Ecto neural progenitor cell (in vitro differentiated cells): ENCODE measurements at regions not wholly inside any gene's neighbourhood (a gene's known extent, or its start where the extent isn't known, plus 50 kb on each side); places are given as distances from the start of the nearest gene placed in this dataset.
A peak's percentile ranks its signal among the peaks of the same experiment; 100 is the strongest.

ENCODE experiments used
- DNase-seq: peaks from one replicate; pipeline ENCODE4 v3.0.0-alpha.2; 2018; ENCODE audit warnings: low spot score

GRCh38 chr3:69568951-69569350 is 170.3 kb upstream of the MITF start:
- DNase-seq, result no peak

- DNase-seq, result no peak
These were observed 170.8 kb upstream of the MITF start for GRCh38 chr3:69568458-69568857.

DNA sequence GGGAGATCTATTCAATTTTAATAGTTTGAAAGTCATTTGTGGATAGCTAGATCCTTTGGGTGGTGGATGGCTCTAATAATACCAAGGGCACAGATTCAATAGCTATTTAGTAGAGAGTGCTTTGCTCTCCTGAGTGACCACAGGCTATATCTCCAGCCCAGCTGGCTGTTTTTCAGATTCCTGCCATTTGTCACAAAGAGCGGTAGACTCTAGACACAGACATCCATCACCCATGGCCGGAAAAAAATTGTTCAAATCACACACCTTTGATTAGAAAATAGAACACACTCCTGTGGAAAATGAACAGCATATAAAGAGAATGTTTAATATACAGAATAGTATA is 171.6 kb upstream of the MITF start:
- DNase-seq, result no peak

GRCh38 chr3:69567023-69567709 is 172.1 kb upstream of the MITF start:
- DNase-seq, result no peak

DNA sequence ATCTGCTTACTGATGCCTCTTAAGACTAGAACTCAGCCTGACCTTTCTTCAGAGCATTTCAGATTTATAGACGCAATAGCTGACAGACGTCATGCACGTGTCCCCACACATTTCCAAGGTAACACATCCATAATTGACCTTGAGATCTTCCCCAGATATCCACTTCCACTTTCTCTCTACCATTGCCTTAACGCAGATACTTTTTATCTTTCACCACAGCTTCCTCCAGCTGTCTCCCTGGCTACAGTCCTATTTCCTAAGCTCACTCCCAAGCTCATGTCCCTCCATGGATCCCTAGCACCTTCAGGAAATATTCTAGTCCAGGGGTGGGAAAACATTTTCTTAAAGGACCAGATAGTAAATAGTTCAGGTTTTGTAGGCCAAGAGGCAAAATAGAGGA is 173.0 kb upstream of the MITF start:
- no peak for DNase-seq

DNA sequence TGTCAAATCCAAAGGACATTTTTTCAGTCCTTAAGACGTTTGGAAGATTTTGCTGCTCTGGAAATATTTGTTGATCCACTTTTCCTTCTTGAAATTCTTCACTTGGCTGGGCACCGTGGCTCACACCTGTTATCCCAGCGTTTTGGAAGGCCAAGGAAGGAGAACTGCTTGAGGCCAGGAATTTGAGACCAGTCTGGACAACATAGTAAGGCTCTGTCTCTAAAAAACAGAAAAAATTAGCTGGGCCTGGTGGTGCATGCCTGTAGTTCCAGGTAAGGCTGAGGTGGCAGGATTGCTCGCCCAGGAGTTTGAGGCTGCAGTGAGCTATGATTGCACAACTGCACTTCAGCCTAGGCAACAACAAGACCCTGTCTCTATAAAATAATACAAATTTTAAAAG is 173.9 kb upstream of the MITF start:
- DNase-seq, result no peak

DNA sequence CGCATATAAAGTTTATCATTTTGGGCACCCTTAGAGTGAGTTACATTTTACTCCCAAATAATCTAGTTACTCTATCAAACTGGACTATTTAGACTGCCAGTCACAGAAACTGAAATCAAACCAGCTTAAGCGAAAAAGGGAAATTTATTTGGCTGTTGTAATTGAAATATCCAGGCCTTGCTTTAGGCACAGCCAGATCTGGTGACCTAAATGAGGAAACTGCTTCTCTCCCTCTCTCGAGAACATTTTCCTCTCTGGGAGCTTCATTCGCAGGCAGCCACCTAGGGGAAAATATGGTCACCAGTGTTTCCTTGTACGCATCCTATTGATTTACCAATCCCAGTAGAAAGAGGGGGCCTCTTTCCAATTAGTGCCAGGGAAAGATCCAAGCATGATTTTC is 175.3 kb upstream of the MITF start:
- DNase-seq, result no peak

- DNase-seq, result no peak
These were observed 176.1 kb upstream of the MITF start for GRCh38 chr3:69563151-69563550.

GRCh38 chr3:69562020-69562419 is 176.1 kb upstream of the FRMD4B start:
- DNase-seq, result no peak

GRCh38 chr3:69560818-69561217 is 174.9 kb upstream of the FRMD4B start:
- DNase-seq, result no peak

GRCh38 chr3:69560116-69560515 is 174.2 kb upstream of the FRMD4B start:
- DNase-seq, result no peak

DNA sequence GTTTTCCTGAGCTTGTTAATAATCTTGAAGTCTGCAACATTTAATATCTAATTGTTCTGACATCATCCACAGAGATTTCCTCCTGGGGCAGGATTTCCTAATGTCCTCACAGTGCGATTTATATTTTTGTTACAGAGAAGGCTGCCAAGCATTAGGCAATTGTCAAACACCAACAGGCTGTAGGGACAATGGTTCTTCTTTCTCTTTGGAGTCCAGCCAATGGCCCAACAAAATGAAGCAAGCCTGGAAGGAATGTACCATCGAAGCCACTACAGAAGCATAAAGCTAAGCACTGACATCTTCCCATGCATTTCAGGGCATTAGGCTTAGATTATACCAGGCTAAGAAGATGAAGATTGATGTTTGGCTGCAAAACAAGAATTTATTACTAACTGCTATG is 173.0 kb upstream of the FRMD4B start:
- DNase-seq, result no peak

GRCh38 chr3:69554576-69554975 is 168.7 kb upstream of the FRMD4B start:
- DNase-seq, result no peak

GRCh38 chr3:69553888-69554287 is 168.0 kb upstream of the FRMD4B start:
- no peak for DNase-seq

GRCh38 chr3:69547461-69547880 is 161.6 kb upstream of the FRMD4B start:
- DNase-seq, result no peak

DNA sequence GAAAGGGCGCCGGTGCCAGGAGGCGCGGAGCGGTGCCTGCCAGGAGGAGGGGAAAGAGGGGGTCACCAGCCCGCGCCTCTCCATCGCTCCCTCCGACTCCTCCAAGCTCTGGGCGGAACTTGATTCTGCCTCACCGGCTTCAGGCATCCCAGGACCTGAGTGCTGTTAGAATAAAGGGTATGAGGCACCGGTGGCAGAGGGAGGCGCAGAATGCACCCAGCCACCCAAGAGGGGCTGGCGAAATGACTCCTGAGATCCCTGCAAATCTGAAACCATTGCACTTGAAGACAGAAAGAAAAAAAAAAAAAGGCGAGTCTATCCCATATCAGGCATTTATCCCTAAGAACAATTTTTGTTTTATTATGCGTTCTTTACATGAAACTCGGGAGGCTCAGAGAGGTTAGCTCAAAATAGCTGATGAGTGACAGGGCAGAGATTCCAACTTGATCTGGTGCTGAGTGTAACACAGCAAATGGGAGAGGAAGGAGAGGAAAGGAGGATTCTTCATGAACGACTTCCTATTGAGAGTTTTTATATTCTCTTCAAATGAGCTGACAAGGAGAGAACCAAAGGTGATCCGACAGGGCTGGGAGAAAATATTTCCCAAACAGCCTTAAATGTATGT is 157.0 kb upstream of the FRMD4B start:
- no peak for DNase-seq

GRCh38 chr3:69542089-69542804 is 156.4 kb upstream of the FRMD4B start:
- DNase-seq, result peak; percentile 80

DNA sequence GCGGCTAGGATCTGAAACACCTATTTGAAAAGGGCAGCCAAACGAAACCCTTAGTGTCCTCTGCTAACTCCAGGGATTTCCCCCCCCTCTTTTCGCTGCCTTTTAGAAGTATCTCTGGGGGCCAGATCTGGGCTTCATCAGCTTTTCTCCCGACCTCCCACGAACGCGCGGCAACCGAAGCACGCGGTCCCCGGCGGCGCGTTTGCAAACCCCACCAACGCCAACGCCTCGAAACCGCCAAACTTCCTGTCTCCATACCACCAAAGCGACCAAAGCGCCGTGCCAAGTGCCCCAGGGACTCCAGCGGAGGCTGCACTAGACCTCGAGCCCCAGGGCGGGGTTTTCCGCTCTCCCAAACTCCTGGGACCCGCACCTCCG is 155.8 kb upstream of the FRMD4B start:
- DNase-seq, result peak; percentile 70

DNA sequence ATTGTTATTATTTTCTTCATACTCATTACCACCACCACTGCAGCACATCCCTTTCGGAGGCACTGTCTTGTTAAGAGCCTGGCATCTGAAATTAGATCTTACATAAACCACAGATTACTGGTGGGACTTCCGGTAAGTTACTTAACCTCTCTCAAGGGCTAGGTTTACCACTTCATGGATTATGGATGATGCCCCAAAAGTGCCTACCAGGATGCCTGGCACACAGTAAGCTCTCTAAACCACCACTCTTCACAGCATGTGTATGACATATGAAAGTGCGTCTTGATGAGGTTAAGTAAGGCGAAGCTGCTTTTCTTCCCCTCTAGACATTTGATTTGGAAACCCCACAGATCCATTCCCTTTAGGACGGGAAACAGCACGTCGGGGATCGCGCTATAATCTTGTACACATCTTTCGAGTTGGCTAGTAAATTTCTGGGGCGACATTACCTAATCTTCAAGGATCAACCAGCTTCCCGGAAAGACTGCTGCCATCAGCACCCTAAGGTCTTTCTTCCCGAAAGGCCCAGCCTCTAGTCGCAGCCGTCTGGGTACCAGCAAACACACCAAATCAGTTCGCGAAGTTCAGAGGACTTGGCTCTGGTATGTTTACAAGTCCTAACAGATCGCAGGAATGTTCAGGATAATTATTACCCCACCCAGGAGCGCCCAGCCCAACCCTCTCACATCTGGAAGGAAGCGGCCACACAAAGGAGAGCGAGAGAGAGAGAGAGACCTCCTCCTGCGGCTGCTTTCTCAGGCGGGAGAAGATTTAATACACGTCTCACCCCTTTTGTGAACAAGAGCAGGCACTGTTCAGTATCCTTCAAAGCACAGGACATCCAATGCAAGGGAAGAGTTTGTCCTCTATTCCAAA is 155.1 kb upstream of the FRMD4B start:
- peak; percentile 58 for DNase-seq

DNA sequence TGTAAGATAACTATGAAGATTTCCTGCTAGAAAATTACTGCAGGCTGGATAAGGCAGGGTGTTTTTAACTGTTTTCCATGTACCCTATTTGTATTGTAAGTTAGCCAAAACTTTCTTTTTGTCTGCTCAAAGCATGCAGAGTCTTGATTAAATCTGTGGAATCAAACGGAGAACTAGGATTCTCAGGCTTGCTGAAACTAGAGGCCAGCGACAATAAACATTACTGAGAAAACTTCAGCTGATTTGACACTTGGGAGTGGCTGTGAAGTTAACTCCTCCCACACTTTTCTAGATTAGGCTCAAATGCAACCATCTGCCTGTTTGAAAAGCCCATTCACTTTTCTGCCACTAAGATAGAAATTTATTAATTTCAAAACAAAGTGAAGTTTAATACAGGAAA is 153.2 kb upstream of the FRMD4B start:
- no peak for DNase-seq

DNA sequence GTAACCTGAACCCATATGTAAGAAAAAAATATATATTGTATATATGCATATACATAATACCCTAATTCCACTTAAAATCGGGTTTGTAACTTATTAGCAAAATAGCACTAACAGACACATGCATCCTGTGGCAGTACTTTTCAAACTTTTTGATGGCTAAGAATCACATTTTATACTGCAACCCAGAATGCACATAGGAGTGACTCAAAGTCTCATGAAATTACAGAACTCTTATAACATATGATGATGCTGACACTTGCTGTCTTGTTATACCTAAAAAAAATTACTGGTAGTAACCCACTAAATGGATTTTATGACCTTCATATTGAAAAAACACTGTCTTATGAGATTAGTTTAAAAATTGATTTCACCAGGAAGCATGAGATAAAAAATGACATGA is 152.4 kb upstream of the FRMD4B start:
- no peak for DNase-seq

- DNase-seq, result no peak
These were observed 150.6 kb upstream of the FRMD4B start for GRCh38 chr3:69536306-69537020.
